ENCODE measurements at regions not wholly inside any gene's neighbourhood (a gene's known extent, or its start where the extent isn't known, plus 50 kb on each side); places are given as distances from the start of the nearest gene placed in this dataset.

- Histone ChIP-seq H3K27me3 (ENCODE audit: control insufficient read depth, insufficient read depth, low read length) (no peaks in the 10 kb centered on the region), H3K27ac (ENCODE audit: low read length) (no peak overlapping the region), H3K36me3 (ENCODE audit: control insufficient read depth, low read depth, low read length) (no peaks in the 10 kb centered on the region), H3K9me3 (ENCODE audit: control insufficient read depth, low read depth, low read length) (peaks cover 3% of the 10 kb centered on the region), H3K4me3 (ENCODE audit: low read length) (no peak overlapping the region), H3K4me1 (ENCODE audit: control insufficient read depth, low read depth, low read length) (no peaks in the 10 kb centered on the region), H3K9ac (ENCODE audit: low read length) (no peak overlapping the region)
Measured at GRCh38 chr13:63025741-63026140, 1610.1 kb upstream of the PCDH20 start.

DNA sequence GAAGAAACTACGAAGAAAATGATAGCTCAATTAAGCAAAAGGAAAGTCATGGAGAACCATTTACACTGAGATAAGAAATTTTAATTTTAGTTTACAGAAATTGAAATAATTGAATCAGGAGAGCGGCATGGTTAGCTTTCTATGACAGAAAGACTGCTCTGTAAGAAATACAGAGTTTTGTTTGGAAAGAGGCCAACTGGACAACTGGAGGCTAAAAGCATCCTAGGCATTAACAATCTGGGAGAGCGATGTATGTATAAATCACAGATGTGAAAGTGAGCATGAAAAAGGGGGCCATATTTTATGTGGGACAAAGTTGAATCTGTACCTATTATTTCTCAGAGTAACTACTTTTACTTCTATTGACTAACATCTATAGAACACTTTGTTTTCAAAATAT lies 1608.8 kb upstream of the PCDH20 start:
- Histone ChIP-seq H3K4me1 (ENCODE audit: control insufficient read depth, low read depth, low read length) (no peaks in the 10 kb centered on the region), H3K27ac (ENCODE audit: low read length) (no peak overlapping the region), H3K27me3 (ENCODE audit: control insufficient read depth, insufficient read depth, low read length) (no peaks in the 10 kb centered on the region), H3K9ac (ENCODE audit: low read length) (no peak overlapping the region), H3K9me3 (ENCODE audit: control insufficient read depth, low read depth, low read length) (no peaks in the 10 kb centered on the region), H3K4me3 (ENCODE audit: low read length) (no peak overlapping the region), H3K36me3 (ENCODE audit: control insufficient read depth, low read depth, low read length) (no peaks in the 10 kb centered on the region)

- Histone ChIP-seq H3K4me3 (ENCODE audit: low read length) (no peak overlapping the region), H3K9ac (ENCODE audit: low read length) (no peak overlapping the region), H3K4me1 (ENCODE audit: control insufficient read depth, low read depth, low read length) (no peaks in the 10 kb centered on the region), H3K36me3 (ENCODE audit: control insufficient read depth, low read depth, low read length) (no peaks in the 10 kb centered on the region), H3K27ac (ENCODE audit: low read length) (no peak overlapping the region), H3K9me3 (ENCODE audit: control insufficient read depth, low read depth, low read length) (peaks cover 17% of the 10 kb centered on the region), H3K27me3 (ENCODE audit: control insufficient read depth, insufficient read depth, low read length) (no peaks in the 10 kb centered on the region)
Measured at GRCh38 chr13:63011996-63012395, 1596.3 kb upstream of the PCDH20 start.

- no peaks in the 10 kb centered on the region for H3K27me3 ChIP-seq (ENCODE audit: control insufficient read depth, insufficient read depth, low read length)
- peaks cover 20% of the 10 kb centered on the region for H3K9me3 ChIP-seq (ENCODE audit: control insufficient read depth, low read depth, low read length)
- H3K9ac ChIP-seq (ENCODE audit: low read length) = no peak overlapping the region
- no peak overlapping the region for H3K27ac ChIP-seq (ENCODE audit: low read length)
- H3K4me3 ChIP-seq (ENCODE audit: low read length) = no peak overlapping the region
- no peaks in the 10 kb centered on the region for H3K36me3 ChIP-seq (ENCODE audit: control insufficient read depth, low read depth, low read length)
- H3K4me1 ChIP-seq (ENCODE audit: control insufficient read depth, low read depth, low read length) = no peaks in the 10 kb centered on the region
Measured at GRCh38 chr13:63010072-63010658, 1594.5 kb upstream of the PCDH20 start.

- Histone ChIP-seq H3K9me3 (ENCODE audit: control insufficient read depth, low read depth, low read length) (peaks cover 23% of the 10 kb centered on the region), H3K4me1 (ENCODE audit: control insufficient read depth, low read depth, low read length) (no peaks in the 10 kb centered on the region), H3K27me3 (ENCODE audit: control insufficient read depth, insufficient read depth, low read length) (no peaks in the 10 kb centered on the region), H3K36me3 (ENCODE audit: control insufficient read depth, low read depth, low read length) (no peaks in the 10 kb centered on the region), H3K9ac (ENCODE audit: low read length) (no peak overlapping the region), H3K27ac (ENCODE audit: low read length) (no peak overlapping the region), H3K4me3 (ENCODE audit: low read length) (no peak overlapping the region)
Measured at GRCh38 chr13:63005625-63006024, 1590.0 kb upstream of the PCDH20 start.

- Histone ChIP-seq H3K9ac (ENCODE audit: low read length) (no peak overlapping the region), H3K4me1 (ENCODE audit: control insufficient read depth, low read depth, low read length) (no peaks in the 10 kb centered on the region), H3K27me3 (ENCODE audit: control insufficient read depth, insufficient read depth, low read length) (no peaks in the 10 kb centered on the region), H3K4me3 (ENCODE audit: low read length) (no peak overlapping the region), H3K27ac (ENCODE audit: low read length) (no peak overlapping the region), H3K9me3 (ENCODE audit: control insufficient read depth, low read depth, low read length) (no peaks in the 10 kb centered on the region), H3K36me3 (ENCODE audit: control insufficient read depth, low read depth, low read length) (no peaks in the 10 kb centered on the region)
Measured at GRCh38 chr13:62997696-62998095, 1582.0 kb upstream of the PCDH20 start.

- Histone ChIP-seq H3K36me3 (ENCODE audit: control insufficient read depth, low read depth, low read length) (no peaks in the 10 kb centered on the region), H3K4me1 (ENCODE audit: control insufficient read depth, low read depth, low read length) (no peaks in the 10 kb centered on the region), H3K27me3 (ENCODE audit: control insufficient read depth, insufficient read depth, low read length) (no peaks in the 10 kb centered on the region), H3K4me3 (ENCODE audit: low read length) (no peak overlapping the region), H3K9ac (ENCODE audit: low read length) (no peak overlapping the region), H3K27ac (ENCODE audit: low read length) (no peak overlapping the region), H3K9me3 (ENCODE audit: control insufficient read depth, low read depth, low read length) (no peaks in the 10 kb centered on the region)
Measured at GRCh38 chr13:62997038-62997599, 1581.5 kb upstream of the PCDH20 start.

DNA sequence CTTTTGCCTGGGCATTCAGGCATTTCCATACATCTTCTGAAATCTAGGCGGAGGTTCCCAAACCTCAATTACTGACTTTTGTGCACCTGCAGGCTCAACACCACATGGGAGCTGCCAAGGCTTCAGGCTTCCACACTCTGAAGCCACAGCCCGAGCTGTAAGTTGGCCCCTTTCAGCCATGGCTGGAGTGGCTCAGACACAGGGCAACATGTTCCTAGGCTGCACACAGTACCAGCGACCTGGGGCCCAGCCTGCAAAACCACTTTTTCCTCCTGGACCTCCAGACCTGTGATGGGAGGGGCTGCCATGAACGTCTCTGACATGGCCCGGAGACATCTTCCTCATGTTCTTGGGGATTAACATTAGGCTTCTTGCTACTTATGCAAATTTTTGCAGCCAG lies 1558.2 kb upstream of the PCDH20 start:
- no peaks in the 10 kb centered on the region for H3K4me1 ChIP-seq (ENCODE audit: control insufficient read depth, low read depth, low read length)
- no peak overlapping the region for H3K27ac ChIP-seq (ENCODE audit: low read length)
- H3K27me3 ChIP-seq (ENCODE audit: control insufficient read depth, insufficient read depth, low read length) = no peaks in the 10 kb centered on the region
- no peak overlapping the region for H3K9ac ChIP-seq (ENCODE audit: low read length)
- H3K4me3 ChIP-seq (ENCODE audit: low read length) = no peak overlapping the region
- no peaks in the 10 kb centered on the region for H3K36me3 ChIP-seq (ENCODE audit: control insufficient read depth, low read depth, low read length)
- no peaks in the 10 kb centered on the region for H3K9me3 ChIP-seq (ENCODE audit: control insufficient read depth, low read depth, low read length)

- no peak overlapping the region for H3K27ac ChIP-seq (ENCODE audit: low read length)
- H3K4me1 ChIP-seq (ENCODE audit: control insufficient read depth, low read depth, low read length) = no peaks in the 10 kb centered on the region
- H3K27me3 ChIP-seq (ENCODE audit: control insufficient read depth, insufficient read depth, low read length) = no peaks in the 10 kb centered on the region
- H3K9me3 ChIP-seq (ENCODE audit: control insufficient read depth, low read depth, low read length) = no peaks in the 10 kb centered on the region
- H3K9ac ChIP-seq (ENCODE audit: low read length) = no peak overlapping the region
- no peaks in the 10 kb centered on the region for H3K36me3 ChIP-seq (ENCODE audit: control insufficient read depth, low read depth, low read length)
- H3K4me3 ChIP-seq (ENCODE audit: low read length) = no peak overlapping the region
Measured at GRCh38 chr13:62964522-62964921, 1548.9 kb upstream of the PCDH20 start.

DNA sequence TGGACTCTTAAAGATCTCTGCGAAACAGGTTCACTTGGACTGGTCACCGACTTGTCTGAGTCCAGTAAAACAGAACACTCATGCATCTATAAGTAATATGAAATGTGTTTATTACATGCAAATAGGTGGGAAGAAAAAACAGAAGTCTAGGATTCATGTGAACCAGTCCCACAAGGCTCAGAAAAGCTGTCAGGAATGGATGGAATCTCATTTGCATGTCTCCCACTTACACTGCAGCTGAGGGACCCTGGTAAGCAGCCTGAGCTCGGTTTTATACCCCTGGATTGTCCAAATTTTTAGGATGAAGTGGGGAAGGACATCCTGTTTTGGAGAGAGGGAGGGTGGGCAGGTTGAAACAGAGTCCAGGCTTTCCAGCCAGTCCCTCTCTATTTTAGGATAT lies 1545.1 kb upstream of the PCDH20 start:
- Histone ChIP-seq H3K27ac (ENCODE audit: low read length) (no peak overlapping the region), H3K9ac (ENCODE audit: low read length) (no peak overlapping the region), H3K27me3 (ENCODE audit: control insufficient read depth, insufficient read depth, low read length) (no peaks in the 10 kb centered on the region), H3K36me3 (ENCODE audit: control insufficient read depth, low read depth, low read length) (no peaks in the 10 kb centered on the region), H3K4me1 (ENCODE audit: control insufficient read depth, low read depth, low read length) (no peaks in the 10 kb centered on the region), H3K4me3 (ENCODE audit: low read length) (no peak overlapping the region), H3K9me3 (ENCODE audit: control insufficient read depth, low read depth, low read length) (no peaks in the 10 kb centered on the region)

DNA sequence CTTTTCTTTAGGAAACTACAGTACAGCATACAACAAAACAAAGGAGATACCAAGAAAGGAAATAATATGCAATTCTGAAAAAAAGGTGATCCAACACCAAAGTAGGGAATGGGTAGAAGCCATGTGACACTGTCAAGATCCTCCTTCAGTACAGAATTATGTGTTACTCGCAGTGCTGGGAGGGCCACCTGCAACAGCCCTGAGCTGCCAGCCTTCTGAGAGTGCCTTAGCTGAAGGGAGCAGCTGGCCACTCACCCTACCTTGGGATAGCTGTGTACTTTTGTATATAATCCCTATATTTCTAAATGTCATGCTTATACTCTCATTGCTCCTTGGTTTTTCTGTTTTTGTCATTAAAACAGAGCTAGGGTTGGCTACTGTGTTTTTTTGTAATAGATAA lies 1518.2 kb upstream of the PCDH20 start:
- Histone ChIP-seq H3K27me3 (ENCODE audit: control insufficient read depth, insufficient read depth, low read length) (no peaks in the 10 kb centered on the region), H3K36me3 (ENCODE audit: control insufficient read depth, low read depth, low read length) (no peaks in the 10 kb centered on the region), H3K4me1 (ENCODE audit: control insufficient read depth, low read depth, low read length) (no peaks in the 10 kb centered on the region), H3K4me3 (ENCODE audit: low read length) (no peak overlapping the region), H3K27ac (ENCODE audit: low read length) (no peak overlapping the region), H3K9me3 (ENCODE audit: control insufficient read depth, low read depth, low read length) (no peaks in the 10 kb centered on the region), H3K9ac (ENCODE audit: low read length) (no peak overlapping the region)

DNA sequence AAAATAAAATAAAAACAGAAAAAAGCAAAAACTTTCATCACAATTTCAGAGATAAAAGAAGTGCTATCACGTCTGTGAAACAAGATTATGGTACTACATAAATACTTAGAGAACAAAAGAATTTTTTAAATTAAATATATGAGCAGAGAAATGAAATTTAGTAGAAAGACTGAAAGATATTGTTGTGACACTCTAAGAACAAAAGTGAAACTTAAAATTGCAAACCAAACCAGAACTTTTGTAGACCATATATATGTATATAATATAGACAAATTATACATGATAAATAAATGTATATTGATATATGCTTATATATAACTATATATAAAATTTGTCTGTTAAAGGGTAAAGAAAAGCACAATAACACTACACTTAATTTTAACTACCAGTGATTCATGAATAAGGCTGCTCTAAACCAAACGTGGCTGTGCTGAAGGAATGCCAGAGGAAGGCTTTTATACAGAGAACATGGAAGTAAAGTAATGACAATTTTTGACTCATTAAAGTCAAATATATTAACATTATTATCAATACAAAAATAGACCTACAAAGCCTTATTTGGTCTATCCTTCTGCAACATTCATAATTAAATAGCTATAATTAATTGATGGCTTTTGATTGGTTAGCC lies 1516.7 kb upstream of the PCDH20 start:
- Histone ChIP-seq H3K27ac (ENCODE audit: low read length) (no peak overlapping the region), H3K4me3 (ENCODE audit: low read length) (no peak overlapping the region), H3K9ac (ENCODE audit: low read length) (no peak overlapping the region), H3K27me3 (ENCODE audit: control insufficient read depth, insufficient read depth, low read length) (no peaks in the 10 kb centered on the region), H3K9me3 (ENCODE audit: control insufficient read depth, low read depth, low read length) (no peaks in the 10 kb centered on the region), H3K36me3 (ENCODE audit: control insufficient read depth, low read depth, low read length) (no peaks in the 10 kb centered on the region), H3K4me1 (ENCODE audit: control insufficient read depth, low read depth, low read length) (no peaks in the 10 kb centered on the region)
